ENCODE measurements at regions not wholly inside any gene's neighbourhood (a gene's known extent, or its start where the extent isn't known, plus 50 kb on each side); places are given as distances from the start of the nearest gene placed in this dataset.
A peak's percentile ranks its signal among the peaks of the same experiment; 100 is the strongest.

- no peak for TF ChIP-seq CTCF (IDR thresholded peaks at IDR 0.05; ENCODE audit: insufficient read depth, missing control alignments)
- DNase-seq (ENCODE audit: insufficient read length, low spot score) (no peak), FAIRE-seq (no peak)
Measured at GRCh38 chr10:81814842-81815241, 60.2 kb upstream of the NRG3 start.

DNA sequence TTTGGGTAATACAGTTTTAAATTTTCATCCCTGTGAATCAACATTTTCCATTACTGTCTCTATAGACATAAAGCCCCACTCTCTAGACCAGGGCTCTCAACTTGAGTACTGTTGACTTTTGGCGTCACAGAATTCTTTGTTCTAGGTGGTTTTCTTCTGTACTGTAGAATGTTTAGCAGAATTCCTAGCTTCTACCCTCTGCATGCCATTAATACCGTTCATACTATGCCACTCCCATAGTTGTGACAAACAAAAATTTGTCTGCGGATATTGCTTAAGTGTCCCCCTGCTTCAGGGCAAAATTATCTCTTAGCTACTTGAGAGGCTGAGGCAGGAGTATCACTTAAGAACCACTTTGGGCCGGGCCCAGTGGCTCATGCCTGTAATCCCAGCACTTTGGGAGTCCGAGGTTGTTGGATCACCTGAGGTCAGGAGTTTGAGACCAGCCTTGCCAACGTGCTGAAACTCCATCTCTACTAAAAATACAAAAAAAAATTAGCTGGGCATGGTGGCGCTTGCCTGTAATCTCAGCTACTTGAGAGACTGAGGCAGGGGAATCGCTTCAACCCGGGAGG is 57.3 kb upstream of the NRG3 start:
- TF ChIP-seq CTCF (IDR thresholded peaks at IDR 0.05; ENCODE audit: insufficient read depth, missing control alignments), result no peak
- FAIRE-seq, result no peak

GRCh38 chr10:81820418-81820817 is 54.6 kb upstream of the NRG3 start:
- DNase-seq (ENCODE audit: insufficient read length, low spot score) (peak; percentile 25), FAIRE-seq (no peak)

More for the DNA sequence above, 57.3 kb upstream of the NRG3 start:
- no peak for DNase-seq (ENCODE audit: insufficient read length, low spot score)

More at GRCh38 chr10:81820418-81820817, 54.6 kb upstream of the NRG3 start:
- peak; percentile 59 for TF ChIP-seq CTCF (IDR thresholded peaks at IDR 0.05; ENCODE audit: insufficient read depth, missing control alignments)

All from D721Med (cell line).